H1 (cell line): ENCODE measurements at regions not wholly inside any gene's neighbourhood (a gene's known extent, or its start where the extent isn't known, plus 50 kb on each side); places are given as distances from the start of the nearest gene placed in this dataset.

Source experiments
- CTCF ChIA-PET: fragments of 300-600 bp; sonication (Branson Sonifier 250); formaldehyde crosslinking; loops from one replicate; lab custom pipeline; 2021; ENCODE audit not compliant: partially characterized antibody; lab: Charles Lee
- POLR2A ChIA-PET: fragments of 300-600 bp; sonication (Branson Sonifier 250); formaldehyde crosslinking; loops from one replicate; lab custom pipeline; 2021; ENCODE audit warnings: inconsistent platforms; ENCODE audit not compliant: partially characterized antibody; lab: Charles Lee
- DNase-seq, 2 experiments: peaks; one replicate each; pipeline versions ENCODE4 v3.0.0 to v3.0.0-alpha.2; 2010 to 2022; ENCODE audit warnings: low spot score in 2 of 2, low read depth in 1 of 2, mixed read lengths in 1 of 2
- FAIRE-seq: peaks from 2 replicates; lab custom pipeline; 2011; peaks lifted over from hg19 to GRCh38; lab: Jason Lieb, UNC
- H2AFZ ChIP-seq: 2 replicates; pipeline ENCODE4 v1.8.1; 2012; ENCODE audit warnings: low read length, inconsistent platforms
- H2AK5ac ChIP-seq: 2 replicates; pipeline ENCODE4 v1.6.1; 2013; ENCODE audit warnings: low read depth, low read length
- H2BK120ac ChIP-seq: replicated peaks from 2 replicates; pipeline ENCODE3; 2013; ENCODE audit warnings: low read depth, low read length, inconsistent platforms
- H2BK12ac ChIP-seq: 2 replicates; pipeline ENCODE4 v1.6.1; 2013; ENCODE audit warnings: low read depth, low read length
- H2BK15ac ChIP-seq: 2 replicates; pipeline ENCODE4 v1.6.1; 2013; ENCODE audit warnings: low read length
- H2BK20ac ChIP-seq: 2 replicates; pipeline ENCODE4 v1.6.1; 2013; ENCODE audit warnings: low read length
- H2BK5ac ChIP-seq: 2 replicates; pipeline ENCODE4 v1.6.1; 2013; ENCODE audit warnings: low read depth, low read length
- H3K14ac ChIP-seq: 2 replicates; pipeline ENCODE4 v1.6.1; 2013; ENCODE audit warnings: inconsistent platforms; ENCODE audit not compliant: insufficient read length
- H3K18ac ChIP-seq: 2 replicates; pipeline ENCODE4 v1.6.1; 2013; ENCODE audit warnings: low read length; ENCODE audit errors: extremely low read depth
- H3K23ac ChIP-seq: 2 replicates; pipeline ENCODE4 v1.6.1; 2013; ENCODE audit warnings: inconsistent platforms; ENCODE audit not compliant: insufficient read length
- H3K23me2 ChIP-seq: 2 replicates; pipeline ENCODE4 v1.6.1; 2013; ENCODE audit warnings: low read depth, low read length
- H3K27ac ChIP-seq: 2 replicates; pipeline ENCODE4 v1.6.1; 2011; ENCODE audit warnings: low read depth, low read length, inconsistent platforms
- H3K27me3 ChIP-seq, 4 experiments: replicated peaks in 1 of 4; 1 replicate in 1 of 4; 2 replicates in 3 of 4; pipeline versions ENCODE4 v1.6.1 to v1.8.1; 2011 to 2013; ENCODE audit warnings: low read length in 3 of 4, mild to moderate bottlenecking in 3 of 4, inconsistent platforms in 2 of 4, mixed read lengths in 2 of 4, moderate library complexity in 1 of 4; ENCODE audit not compliant: control insufficient read depth in 3 of 4, insufficient read depth in 3 of 4; ENCODE audit errors: extremely low read depth in 1 of 4
- H3K36me3 ChIP-seq, 4 experiments: 2 replicates each; pipeline versions ENCODE4 v1.6.1 to v1.8.1; 2011 to 2013; ENCODE audit warnings: mild to moderate bottlenecking in 4 of 4, low read length in 3 of 4, moderate library complexity in 2 of 4, control low read depth in 1 of 4, inconsistent platforms in 1 of 4; ENCODE audit not compliant: insufficient read depth in 4 of 4, control insufficient read depth in 2 of 4
- H3K4ac ChIP-seq: replicated peaks from 2 replicates; pipeline ENCODE3; 2013; ENCODE audit warnings: low read length, low read depth, mixed read lengths, inconsistent platforms; ENCODE audit not compliant: insufficient read length
- H3K4me1 ChIP-seq, 4 experiments: replicated peaks in 1 of 4; 1 replicate in 1 of 4; 2 replicates in 3 of 4; pipeline versions ENCODE4 v1.6.1 to v1.8.1; 2011 to 2013; ENCODE audit warnings: low read length in 3 of 4, inconsistent platforms in 2 of 4, mixed read lengths in 1 of 4; ENCODE audit not compliant: insufficient read depth in 4 of 4, control insufficient read depth in 3 of 4
- H3K4me2 ChIP-seq, 2 experiments: 2 replicates each; pipeline versions ENCODE4 v1.6.1 to v1.8.1; 2011 to 2013; ENCODE audit warnings: low read depth in 2 of 2, low read length in 2 of 2, control low read depth in 1 of 2, inconsistent platforms in 1 of 2, mild to moderate bottlenecking in 1 of 2; ENCODE audit not compliant: insufficient read depth in 1 of 2
- H3K4me3 ChIP-seq, 4 experiments: fragments of 200-600, 300-600 bp in 1 of 4; sonication (generic), shearing (Covaris generic), sonication (Bioruptor Twin) in 1 of 4; 2 replicates each; pipeline versions ENCODE4 v1.5.1 to v1.8.1; 2011 to 2016; ENCODE audit warnings: low read length in 4 of 4, low read depth in 3 of 4, control low read depth in 2 of 4, inconsistent platforms in 2 of 4, mild to moderate bottlenecking in 2 of 4, mixed read lengths in 1 of 4, moderate library complexity in 1 of 4; ENCODE audit not compliant: insufficient read depth in 2 of 4; ENCODE audit errors: extremely low read depth in 1 of 4
- H3K56ac ChIP-seq: replicated peaks from 2 replicates; pipeline ENCODE3; 2013; ENCODE audit warnings: low read depth, mild to moderate bottlenecking, mixed read lengths, low read length, inconsistent platforms; ENCODE audit not compliant: insufficient read length
- H3K79me1 ChIP-seq: 2 replicates; pipeline ENCODE4 v1.6.1; 2013; ENCODE audit warnings: low read depth, low read length, control low read depth
- H3K79me2 ChIP-seq, 2 experiments: 2 replicates each; pipeline versions ENCODE4 v1.6.1 to v1.8.1; 2012 to 2013; ENCODE audit warnings: low read length in 2 of 2, mild to moderate bottlenecking in 2 of 2, inconsistent platforms in 1 of 2; ENCODE audit not compliant: insufficient read depth in 2 of 2, control insufficient read depth in 1 of 2
- H3K9ac ChIP-seq, 4 experiments: replicated peaks in 1 of 4; 1 replicate in 1 of 4; 2 replicates in 3 of 4; pipeline versions ENCODE4 v1.6.1 to v1.8.1; 2011 to 2013; ENCODE audit warnings: low read depth in 3 of 4, low read length in 3 of 4, control low read depth in 2 of 4, mild to moderate bottlenecking in 2 of 4, moderate library complexity in 2 of 4, inconsistent platforms in 1 of 4; ENCODE audit errors: extremely low read depth in 1 of 4
- H3K9me3 ChIP-seq, 2 experiments: 2 replicates each; pipeline versions ENCODE4 v1.6.1 to v1.8.1; 2012 to 2013; ENCODE audit warnings: mild to moderate bottlenecking in 2 of 2, moderate library complexity in 2 of 2, control low read depth in 1 of 2, inconsistent platforms in 1 of 2, low read depth in 1 of 2, low read length in 1 of 2, mixed read lengths in 1 of 2; ENCODE audit not compliant: insufficient read depth in 2 of 2
- H4K20me1 ChIP-seq, 2 experiments: replicated peaks in 1 of 2; 2 replicates each; pipeline versions ENCODE3 to v1.8.1; 2011 to 2013; ENCODE audit warnings: inconsistent platforms in 2 of 2, low read length in 2 of 2, mild to moderate bottlenecking in 1 of 2; ENCODE audit not compliant: insufficient read depth in 2 of 2, control insufficient read depth in 1 of 2
- H4K5ac ChIP-seq: 2 replicates; pipeline ENCODE4 v1.6.1; 2013; ENCODE audit warnings: low read length, low read depth, mixed read lengths, inconsistent platforms; ENCODE audit not compliant: insufficient read length
- H4K8ac ChIP-seq: 2 replicates; pipeline ENCODE4 v1.8.0; 2013; ENCODE audit warnings: mild to moderate bottlenecking, moderate library complexity, low read length, inconsistent platforms; ENCODE audit not compliant: insufficient read depth; ENCODE audit errors: extremely low read depth
- H4K91ac ChIP-seq: replicated peaks from 2 replicates; pipeline ENCODE3; 2013; ENCODE audit warnings: low read length, mixed read lengths, inconsistent platforms; ENCODE audit not compliant: insufficient read length
- CBX8 ChIP-seq: fragments of 300-800, 300-1000 bp; sonication (generic); IDR thresholded peaks from 2 replicates; pipeline ENCODE4 v1.7.1; 2016; ENCODE audit warnings: low read depth, low read length, borderline replicate concordance
- CREB1 ChIP-seq: IDR thresholded peaks from 2 replicates; pipeline ENCODE4 v1.6.1; 2012; ENCODE audit warnings: inconsistent platforms
- FOSL1 ChIP-seq: IDR thresholded peaks from 2 replicates; pipeline ENCODE4 v1.6.1; 2011; ENCODE audit warnings: mild to moderate bottlenecking, low read depth, low read length, moderate library complexity; ENCODE audit not compliant: insufficient read depth
- GABPA ChIP-seq: IDR thresholded peaks from 2 replicates; pipeline ENCODE4 v1.6.1; 2011; ENCODE audit warnings: mild to moderate bottlenecking, low read length, moderate library complexity, borderline replicate concordance; ENCODE audit not compliant: insufficient read depth
- GTF2F1 ChIP-seq: IDR thresholded peaks from 2 replicates; pipeline ENCODE4 v1.6.1; 2012; ENCODE audit warnings: low read depth, low read length, improper control_type of control experiment, borderline replicate concordance
- JUND ChIP-seq: IDR thresholded peaks from 2 replicates; pipeline ENCODE4 v1.6.1; 2011; ENCODE audit warnings: mild to moderate bottlenecking, improper control_type of control experiment, low read length
- POLR2A ChIP-seq, 2 experiments: IDR thresholded peaks; 1 replicate in 1 of 2; 2 replicates in 1 of 2; pipeline ENCODE4 v1.6.1; 2011; ENCODE audit warnings: low read depth in 2 of 2, low read length in 2 of 2, mild to moderate bottlenecking in 2 of 2; ENCODE audit errors: control extremely low read depth in 1 of 2
- POLR2AphosphoS5 ChIP-seq: IDR thresholded peaks from 2 replicates; pipeline ENCODE4 v1.6.1; 2011; ENCODE audit warnings: low read depth, low read length
- SUZ12 ChIP-seq: fragments of 200-600 bp; sonication (generic); IDR thresholded peaks from 2 replicates; pipeline ENCODE4 v1.6.1; 2012; ENCODE audit warnings: mild to moderate bottlenecking, inconsistent platforms, low read length, moderate library complexity, mixed read lengths
- TAF1 ChIP-seq: IDR thresholded peaks from 2 replicates; pipeline ENCODE4 v1.6.1; 2011; ENCODE audit warnings: mild to moderate bottlenecking, low read depth, low read length
- ZNF274 ChIP-seq: IDR thresholded peaks from 2 replicates; pipeline ENCODE4 v1.7.0; 2012; ENCODE audit warnings: low read length, borderline replicate concordance; ENCODE audit errors: extremely low read depth
- WGBS, 2 experiments: shearing (Covaris generic) in 1 of 2; methylation state at CpG; one replicate each; pipeline versions ENCODE4 v1.1.6 to v1.1.7; 2013 to 2015; ENCODE audit warnings: low lambda C conversion rate in 2 of 2, mixed read lengths in 2 of 2, inconsistent platforms in 1 of 2, low coverage in 1 of 2, missing lambda C conversion rate in 1 of 2; ENCODE audit not compliant: insufficient replicate concordance in 2 of 2, insufficient coverage in 1 of 2, insufficient read length in 1 of 2; ENCODE audit errors: extremely low coverage in 1 of 2, missing lambda C conversion rate in 1 of 2; 5-methylcytosine and 5-hydroxymethylcytosine counted together
- TF ChIP-seq, protein P1 (sequence below): IDR thresholded peaks from 2 replicates; pipeline ENCODE4 v1.6.1; 2012; ENCODE audit warnings: inconsistent platforms

DNA sequence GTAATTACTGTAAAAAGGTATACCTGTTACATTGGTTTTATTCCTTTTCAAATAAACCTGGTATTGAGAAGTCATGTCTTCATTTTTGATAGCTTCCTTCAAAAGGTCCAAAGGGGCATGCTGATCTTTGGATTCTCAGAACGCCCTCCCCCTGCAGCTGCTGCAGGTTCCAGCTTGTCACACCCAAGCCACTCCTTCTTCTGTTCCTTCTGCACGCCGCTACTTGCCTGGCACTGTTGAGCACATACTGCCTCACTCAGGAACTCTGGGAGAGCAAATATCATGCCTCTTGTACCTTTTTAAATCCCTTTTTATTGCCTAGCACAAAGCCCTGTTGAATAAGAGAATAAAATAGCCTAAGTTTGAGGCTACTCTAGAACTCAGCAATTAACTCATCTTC, 136.9 kb downstream of the BARHL2 start:
- H3K4ac ChIP-seq: no peak overlapping the region
- no peak for TF ChIP-seq GTF2F1
- no peak for TF ChIP-seq GABPA
- no peak for TF ChIP-seq JUND
- no peak for TF ChIP-seq FOSL1
- TF ChIP-seq CBX8: no peak
- TF ChIP-seq CREB1: no peak
- TF ChIP-seq, protein P1, sequence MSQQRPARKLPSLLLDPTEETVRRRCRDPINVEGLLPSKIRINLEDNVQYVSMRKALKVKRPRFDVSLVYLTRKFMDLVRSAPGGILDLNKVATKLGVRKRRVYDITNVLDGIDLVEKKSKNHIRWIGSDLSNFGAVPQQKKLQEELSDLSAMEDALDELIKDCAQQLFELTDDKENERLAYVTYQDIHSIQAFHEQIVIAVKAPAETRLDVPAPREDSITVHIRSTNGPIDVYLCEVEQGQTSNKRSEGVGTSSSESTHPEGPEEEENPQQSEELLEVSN: no peak
- no peak for TF ChIP-seq TAF1
- no peak for TF ChIP-seq SUZ12
- TF ChIP-seq POLR2AphosphoS5: no peak
- TF ChIP-seq ZNF274: no peak
- no peak for TF ChIP-seq POLR2A (IDR thresholded peaks at IDR 0.05; ENCODE audit: control extremely low read depth in 1 of 2, low read depth in 2 of 2, low read length in 2 of 2)
- no peak overlapping the region for H3K4me2 ChIP-seq
- H2BK12ac ChIP-seq: no peak overlapping the region
- 91% methylated on average over 3 of the region's 3 CpGs; no CpG with 5 or more reads in 1 of the 2 experiments for WGBS, 2 experiments
- no peaks in the 10 kb centered on the region for H3K23me2 ChIP-seq
- no peaks in the 10 kb centered on the region for H3K9me3 ChIP-seq
- H3K18ac ChIP-seq: no peak overlapping the region
- H3K23ac ChIP-seq: no peak overlapping the region
- FAIRE-seq: no peak
- no peak overlapping the region for H3K14ac ChIP-seq
- H3K27me3 ChIP-seq: no peaks in the 10 kb centered on the region
- no peak overlapping the region for H2AFZ ChIP-seq
- no peak overlapping the region for H4K91ac ChIP-seq
- H2BK15ac ChIP-seq: no peak overlapping the region
- no peak overlapping the region for H3K4me3 ChIP-seq
- no peak overlapping the region for H4K5ac ChIP-seq
- H4K20me1 ChIP-seq: no peaks in the 10 kb centered on the region
- no peak for DNase-seq
- H3K56ac ChIP-seq: no peak overlapping the region
- H3K4me1 ChIP-seq: no peaks in the 10 kb centered on the region
- POLR2A ChIA-PET: no interaction called here
- no peak overlapping the region for H3K27ac ChIP-seq
- CTCF ChIA-PET: interaction anchor here (0.9 to 5.4 kb wide), 11 partner anchors 12 to 535 kb away, joined by 3 to 49 read pairs (median 5); no protein-coding TSS in a partner anchor
- no peak overlapping the region for H2BK5ac ChIP-seq
- H3K9ac ChIP-seq: no peak overlapping the region
- H3K36me3 ChIP-seq: no peaks in the 10 kb centered on the region; a peak in 1 of 8 replicates
- H2AK5ac ChIP-seq: no peak overlapping the region
- no peaks in the 10 kb centered on the region for H3K79me1 ChIP-seq
- no peaks in the 10 kb centered on the region for H3K79me2 ChIP-seq
- H2BK20ac ChIP-seq: no peak overlapping the region
- no peak overlapping the region for H2BK120ac ChIP-seq
- no peak overlapping the region for H4K8ac ChIP-seq
